Esophagus (tissue), 2 donors: ENCODE measurements at regions not wholly inside any gene's neighbourhood (a gene's known extent, or its start where the extent isn't known, plus 50 kb on each side); places are given as distances from the start of the nearest gene placed in this dataset.

Experiments
- H3K27ac ChIP-seq, 2 donors: one replicate each; pipeline ENCODE4 v1.5.1; 2013; ENCODE audit warnings: low read depth in 2 of 2, mild to moderate bottlenecking in 2 of 2, inconsistent platforms in 1 of 2, low read length in 1 of 2, moderate library complexity in 1 of 2
- H3K27me3 ChIP-seq, 2 donors: one replicate each; pipeline ENCODE4 v1.6.1; 2013; ENCODE audit warnings: low read length in 2 of 2, control low read depth in 1 of 2, mild to moderate bottlenecking in 1 of 2; ENCODE audit not compliant: insufficient read depth in 2 of 2, control insufficient read depth in 1 of 2
- H3K36me3 ChIP-seq, 2 donors: one replicate each; pipeline ENCODE4 v1.6.1; 2013; ENCODE audit warnings: low read length in 1 of 2; ENCODE audit not compliant: control insufficient read depth in 2 of 2, insufficient read depth in 2 of 2
- H3K4me1 ChIP-seq, 2 donors: one replicate each; pipeline ENCODE4 v1.6.1; 2013; ENCODE audit warnings: low read length in 1 of 2; ENCODE audit not compliant: control insufficient read depth in 2 of 2, insufficient read depth in 2 of 2
- H3K4me3 ChIP-seq, 2 donors: one replicate each; pipeline ENCODE4 v1.5.1; 2013; ENCODE audit warnings: low read length in 2 of 2, mild to moderate bottlenecking in 2 of 2, low read depth in 1 of 2, moderate library complexity in 1 of 2
- H3K9me3 ChIP-seq, 2 donors: one replicate each; pipeline ENCODE4 v1.6.1; 2013; ENCODE audit warnings: mild to moderate bottlenecking in 2 of 2, low read depth in 1 of 2, low read length in 1 of 2, moderate library complexity in 1 of 2; ENCODE audit not compliant: control insufficient read depth in 2 of 2, insufficient read depth in 1 of 2
- WGBS, 2 donors: extraction: QIAGEN DNeasy Blood & Tissue Kit; methylation state at CpG; one replicate each; pipeline ENCODE4 v1.1.7; 2013; 5-methylcytosine and 5-hydroxymethylcytosine counted together
- donor health status: healthy with polysubstance abuse.
- donor health status: Bipolar disorder and iron deficiency.

DNA sequence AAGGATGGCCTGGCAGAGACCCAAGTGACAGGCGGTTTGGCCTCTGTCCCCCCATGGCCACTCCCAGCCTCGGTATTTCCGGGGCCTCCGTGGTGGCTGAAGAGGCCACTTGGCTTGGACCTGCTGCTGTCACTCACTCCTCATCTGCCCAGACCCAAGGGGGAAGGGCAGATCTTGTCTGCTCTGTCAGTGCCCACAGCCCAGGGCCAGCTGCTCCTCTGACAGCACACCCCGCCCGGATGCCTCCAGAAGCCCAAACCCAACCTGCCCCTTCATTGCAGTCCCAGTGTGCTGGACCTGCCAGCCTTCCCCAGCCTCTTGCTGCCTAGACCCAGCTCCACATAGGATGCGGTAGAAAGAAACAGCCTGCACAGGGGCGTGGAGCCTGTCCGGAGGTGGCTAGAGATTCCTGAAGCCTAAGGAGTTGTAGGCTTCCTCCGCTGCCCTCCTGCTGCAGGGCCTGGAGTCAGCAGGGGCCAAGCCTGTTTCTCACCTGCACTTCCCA, 52.0 kb downstream of the MAGEF1 start:
- H3K4me1 ChIP-seq = peaks cover 0 to 7% of the 10 kb centered on the region in 2 donors
- 66 to 75% methylated on average over 10 of the region's 10 CpGs for WGBS, 2 donors
- no peak overlapping the region for H3K4me3 ChIP-seq
- no peaks in the 10 kb centered on the region for H3K9me3 ChIP-seq
- no peak overlapping the region for H3K27ac ChIP-seq
- H3K27me3 ChIP-seq = no peaks in the 10 kb centered on the region
- H3K36me3 ChIP-seq = no peaks in the 10 kb centered on the region

- Histone ChIP-seq H3K4me1 (peaks cover 0 to 7% of the 10 kb centered on the region in 2 donors), H3K27ac (no peak overlapping the region)
- 72 to 79% methylated on average over 10 of the region's 10 CpGs for WGBS, 2 donors
Measured at GRCh38 chr3:184658223-184658928, 53.5 kb downstream of the MAGEF1 start.

GRCh38 chr3:184656829-184657681, 54.8 kb downstream of the MAGEF1 start:
- 61 to 73% methylated on average over 10 of the region's 10 CpGs for WGBS, 2 donors
- no peaks in the 10 kb centered on the region for H3K36me3 ChIP-seq
- H3K4me1 ChIP-seq = peaks cover 0 to 11% of the 10 kb centered on the region in 2 donors
- no peak overlapping the region for H3K4me3 ChIP-seq
- H3K27me3 ChIP-seq = no peaks in the 10 kb centered on the region
- no peak overlapping the region for H3K27ac ChIP-seq
- H3K9me3 ChIP-seq = no peaks in the 10 kb centered on the region

More at GRCh38 chr3:184658223-184658928, 53.5 kb downstream of the MAGEF1 start:
- no peaks in the 10 kb centered on the region for H3K27me3 ChIP-seq
- H3K4me3 ChIP-seq = no peak overlapping the region
- no peaks in the 10 kb centered on the region for H3K36me3 ChIP-seq
- H3K9me3 ChIP-seq = no peaks in the 10 kb centered on the region

GRCh38 chr3:184656458-184656828, 55.4 kb downstream of the MAGEF1 start:
- 41 to 53% methylated on average over 5 of the region's 5 CpGs for WGBS, 2 donors
- Histone ChIP-seq H3K27me3 (no peaks in the 10 kb centered on the region), H3K4me3 (no peak overlapping the region), H3K9me3 (no peaks in the 10 kb centered on the region), H3K27ac (no peak overlapping the region), H3K36me3 (no peaks in the 10 kb centered on the region), H3K4me1 (peaks cover 0 to 13% of the 10 kb centered on the region in 2 donors)

DNA sequence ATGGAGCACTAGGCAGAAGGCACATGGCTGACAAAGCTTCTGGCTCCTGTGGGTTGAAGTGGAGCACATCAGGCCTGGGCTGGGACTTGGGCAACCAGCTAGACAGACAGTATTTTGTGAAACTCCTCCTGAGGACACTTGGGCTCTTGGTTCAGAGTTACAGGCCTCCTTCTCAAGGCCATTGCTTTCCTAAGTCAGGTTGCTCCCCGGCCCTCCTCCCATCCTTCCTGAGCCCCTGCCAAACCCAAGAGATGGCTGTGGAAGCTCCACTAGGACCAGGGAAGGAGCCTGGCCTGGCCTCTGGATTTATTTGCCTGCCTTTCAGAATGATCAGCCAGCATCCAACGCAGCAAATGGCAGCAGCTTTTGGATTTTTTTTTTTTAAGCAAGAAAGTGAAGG, 56.3 kb downstream of the MAGEF1 start:
- WGBS, 2 donors = 86 to 88% methylated on average over 2 of the region's 2 CpGs
- Histone ChIP-seq H3K27me3 (no peaks in the 10 kb centered on the region), H3K4me1 (peaks cover 4 to 21% of the 10 kb centered on the region in 2 donors), H3K27ac (no peak overlapping the region), H3K4me3 (no peak overlapping the region), H3K9me3 (no peaks in the 10 kb centered on the region), H3K36me3 (no peaks in the 10 kb centered on the region)

DNA sequence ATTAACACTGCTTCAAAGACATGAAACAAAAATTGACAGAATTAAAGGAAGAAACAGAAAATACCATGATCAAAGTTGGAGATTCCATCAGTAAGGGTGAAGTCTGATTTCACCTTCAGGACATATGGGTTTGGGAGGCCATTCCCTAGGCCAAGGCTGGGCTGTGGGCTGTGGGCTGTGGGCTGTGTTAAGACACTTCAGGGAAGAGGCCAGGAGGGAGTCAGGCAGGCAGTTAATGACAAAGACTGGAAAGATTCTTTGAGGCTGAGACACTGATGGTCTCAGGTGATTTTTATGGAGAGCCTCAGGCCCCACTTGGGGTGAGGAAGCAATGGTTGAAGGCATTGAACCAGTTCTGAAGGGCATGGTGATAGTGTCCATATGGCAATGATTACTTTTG, 57.5 kb downstream of the MAGEF1 start:
- Histone ChIP-seq H3K27ac (no peak overlapping the region), H3K9me3 (no peaks in the 10 kb centered on the region), H3K4me1 (peaks cover 4 to 24% of the 10 kb centered on the region in 2 donors), H3K27me3 (no peaks in the 10 kb centered on the region), H3K36me3 (no peaks in the 10 kb centered on the region), H3K4me3 (no peak overlapping the region)

GRCh38 chr3:184652465-184652864, 59.4 kb downstream of the MAGEF1 start:
- peak overlapping the region; percentile 87 to 96 for H3K27ac ChIP-seq

DNA sequence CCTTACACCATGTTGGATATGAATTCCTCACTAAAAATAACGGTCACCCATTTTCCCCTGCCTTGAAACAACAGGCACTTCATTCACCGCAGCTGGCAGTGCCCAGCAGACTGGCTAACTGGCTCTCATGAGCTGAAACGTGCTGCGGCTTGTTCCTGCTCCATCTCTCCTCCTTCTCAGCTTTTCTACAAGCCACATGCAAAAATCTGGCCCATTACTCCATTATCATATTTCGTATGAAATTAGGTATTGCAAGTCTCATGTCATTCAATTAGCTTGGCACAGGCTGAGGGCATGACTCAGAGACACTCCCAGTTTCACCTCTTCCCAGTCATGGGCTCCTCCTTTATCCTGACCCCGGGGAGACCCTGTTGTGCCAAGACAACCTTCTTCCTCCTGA, 60.0 kb downstream of the MAGEF1 start:
- WGBS, 2 donors = 51 to 70% methylated on average over 6 of the region's 6 CpGs
- Histone ChIP-seq H3K4me3 (no peak overlapping the region), H3K36me3 (no peaks in the 10 kb centered on the region), H3K9me3 (no peaks in the 10 kb centered on the region), H3K27ac (peak overlapping the region; percentile 87 to 96), H3K4me1 (peaks cover 4 to 21% of the 10 kb centered on the region in 2 donors), H3K27me3 (no peaks in the 10 kb centered on the region)

More at GRCh38 chr3:184652465-184652864, 59.4 kb downstream of the MAGEF1 start:
- no peak overlapping the region for H3K4me3 ChIP-seq
- H3K27me3 ChIP-seq = no peaks in the 10 kb centered on the region
- H3K9me3 ChIP-seq = no peaks in the 10 kb centered on the region
- WGBS, 2 donors = 43 to 70% methylated on average over 6 of the region's 6 CpGs
- H3K36me3 ChIP-seq = no peaks in the 10 kb centered on the region
- H3K4me1 ChIP-seq = peaks cover 4 to 24% of the 10 kb centered on the region in 2 donors

GRCh38 chr3:184648636-184649035, 63.2 kb downstream of the MAGEF1 start:
- H3K27me3 ChIP-seq = no peaks in the 10 kb centered on the region
- peaks cover 4 to 17% of the 10 kb centered on the region in 2 donors for H3K4me1 ChIP-seq
- H3K4me3 ChIP-seq = no peak overlapping the region
- no peaks in the 10 kb centered on the region for H3K36me3 ChIP-seq
- WGBS, 2 donors = 80 to 81% methylated on average over 10 of the region's 10 CpGs
- no peak overlapping the region for H3K27ac ChIP-seq
- H3K9me3 ChIP-seq = no peaks in the 10 kb centered on the region
